Right kidney (tissue), 1 donor: ENCODE measurements at regions not wholly inside any gene's neighbourhood (a gene's known extent, or its start where the extent isn't known, plus 50 kb on each side); places are given as distances from the start of the nearest gene placed in this dataset.

Experiments
- DNase-seq: peaks from one replicate; pipeline ENCODE4 v3.0.0-alpha.2; 2016

GRCh38 chr3:182357928-182358327 is 435.4 kb upstream of the ATP11B start:
- no peak for DNase-seq

GRCh38 chr3:182364323-182364722 is 429.0 kb upstream of the ATP11B start:
- no peak for DNase-seq

- DNase-seq = no peak
Observed at GRCh38 chr3:182364723-182365650, 428.3 kb upstream of the ATP11B start.

GRCh38 chr3:182366746-182367145 is 426.6 kb upstream of the ATP11B start:
- DNase-seq = no peak

DNA sequence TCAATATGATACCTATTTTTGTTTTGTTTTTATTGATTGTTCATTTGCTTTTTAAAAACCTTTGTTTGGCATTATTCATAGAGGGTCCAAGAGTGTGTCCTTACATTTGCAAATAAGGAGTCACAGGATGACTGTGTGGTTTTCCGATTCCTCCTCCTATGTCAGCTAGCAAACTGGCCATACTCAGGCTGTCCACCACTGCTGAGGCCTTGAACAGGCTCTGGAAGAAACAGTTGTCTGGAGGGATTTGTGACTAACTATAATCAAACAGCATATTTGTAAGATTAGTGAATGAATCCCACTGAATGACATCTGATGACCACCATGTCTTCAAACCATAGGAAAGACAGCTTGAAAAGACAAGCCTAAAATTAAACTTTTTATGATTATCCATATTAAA is 423.4 kb upstream of the ATP11B start:
- no peak for DNase-seq

DNA sequence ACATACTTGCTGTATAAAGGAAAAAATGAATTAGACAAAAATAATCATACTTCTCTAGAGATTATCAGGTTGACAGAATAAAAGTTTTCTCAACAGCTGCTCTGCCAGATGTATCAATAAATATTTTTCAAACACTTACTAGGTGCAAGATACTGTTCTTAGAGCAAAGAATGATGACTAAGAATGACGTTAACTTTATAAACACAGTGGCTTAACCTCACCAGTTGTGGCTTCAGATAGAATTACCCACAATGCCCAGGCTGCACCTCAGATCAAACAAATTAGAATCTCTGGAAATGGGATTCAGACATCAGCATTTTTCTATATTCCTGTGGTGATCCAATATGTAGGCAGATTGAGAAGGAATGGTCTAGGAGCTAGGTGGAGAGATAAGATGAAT is 422.4 kb upstream of the ATP11B start:
- no peak for DNase-seq

DNA sequence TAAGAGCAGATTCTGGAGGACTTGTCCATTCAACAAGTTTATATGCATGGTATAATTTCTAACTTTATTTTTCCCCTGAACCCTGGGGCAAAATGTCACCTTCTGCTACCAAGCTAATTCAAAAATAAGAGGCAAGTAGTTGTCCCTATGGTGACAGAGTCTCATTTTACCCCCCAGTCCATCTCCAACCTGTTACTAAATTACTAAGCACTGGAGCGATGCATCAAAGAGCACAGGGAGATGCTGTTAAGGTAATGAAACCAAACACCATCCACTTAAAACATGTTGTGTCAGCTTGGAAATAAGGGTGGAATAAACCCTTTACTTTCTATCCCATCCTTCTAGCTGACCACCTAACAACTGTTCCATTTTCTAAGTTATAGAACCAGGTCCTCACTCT is 417.4 kb upstream of the ATP11B start:
- DNase-seq = no peak

DNA sequence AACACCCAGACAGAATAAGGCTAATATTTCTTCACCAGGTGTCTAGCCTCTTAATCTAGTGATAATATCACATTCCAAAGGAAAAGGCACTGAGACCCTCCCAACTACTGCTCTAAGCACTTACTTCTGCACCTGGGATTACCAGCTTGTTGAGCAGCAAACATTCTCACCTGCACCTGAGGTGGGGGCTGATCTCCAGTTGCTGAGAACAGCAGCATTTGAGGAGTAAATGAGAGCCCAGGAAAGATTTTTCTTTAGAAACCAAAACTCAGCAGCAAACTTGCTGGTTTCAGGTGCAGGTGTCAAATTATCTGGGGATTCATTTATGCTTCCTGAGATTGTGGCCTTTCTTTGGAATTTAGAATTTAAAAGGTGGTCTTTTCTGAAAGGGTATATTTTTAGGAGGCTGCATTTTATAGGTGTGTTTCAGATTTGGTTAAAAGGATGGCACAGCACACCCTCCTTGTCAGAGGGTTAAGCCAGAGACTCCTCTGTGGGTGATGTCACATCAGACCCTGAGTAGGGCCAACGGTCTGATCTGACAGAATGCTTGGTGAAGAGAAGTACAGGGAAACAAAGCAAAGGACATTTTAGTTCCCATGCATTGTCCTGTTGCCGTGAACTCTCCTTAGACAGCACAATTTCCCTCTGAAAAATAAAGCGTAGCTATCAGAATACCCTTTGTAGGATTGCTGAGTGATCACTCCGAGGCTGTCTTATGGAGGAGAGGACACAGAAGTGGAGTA is 411.0 kb upstream of the ATP11B start:
- no peak for DNase-seq

DNA sequence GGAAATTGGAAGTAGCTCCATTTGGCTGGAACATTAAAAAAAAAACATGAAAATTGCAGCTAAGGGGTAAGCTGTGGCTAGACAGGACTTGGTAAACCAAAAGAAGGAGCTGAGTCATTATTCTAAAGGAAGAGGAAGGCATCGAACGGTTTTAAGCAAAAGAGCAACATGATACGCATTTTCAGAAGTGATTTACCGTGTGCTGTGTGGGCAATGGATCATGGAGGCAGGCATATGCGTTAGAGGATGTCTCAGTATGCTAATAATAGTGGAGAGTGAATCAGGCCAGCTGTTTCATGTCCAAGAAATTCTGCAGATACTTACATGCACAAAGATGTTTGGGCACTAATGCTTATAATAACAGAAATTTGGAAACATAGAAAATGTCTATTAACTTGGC is 409.1 kb upstream of the ATP11B start:
- DNase-seq = no peak

DNA sequence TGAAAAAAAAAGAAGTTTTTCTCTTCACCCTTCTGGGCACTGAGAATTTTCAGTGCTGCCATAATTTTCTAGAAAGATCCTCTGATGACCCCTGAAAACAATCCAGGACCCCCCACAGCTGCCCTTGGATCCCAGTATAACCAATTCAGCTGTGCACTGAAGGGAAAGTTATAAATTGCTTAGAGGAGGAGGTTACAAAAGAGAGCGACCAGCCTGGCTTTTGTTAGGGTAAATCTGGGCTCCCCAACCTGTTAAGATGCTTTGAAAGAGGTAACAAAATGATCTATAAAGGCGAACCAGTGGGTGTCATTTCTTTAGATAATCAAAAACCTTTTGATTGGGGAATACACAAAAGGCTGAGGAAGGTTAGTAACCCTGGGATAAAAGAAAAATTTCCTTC is 407.9 kb upstream of the ATP11B start:
- no peak for DNase-seq

GRCh38 chr3:182388506-182388905 is 404.8 kb upstream of the ATP11B start:
- DNase-seq = no peak

DNA sequence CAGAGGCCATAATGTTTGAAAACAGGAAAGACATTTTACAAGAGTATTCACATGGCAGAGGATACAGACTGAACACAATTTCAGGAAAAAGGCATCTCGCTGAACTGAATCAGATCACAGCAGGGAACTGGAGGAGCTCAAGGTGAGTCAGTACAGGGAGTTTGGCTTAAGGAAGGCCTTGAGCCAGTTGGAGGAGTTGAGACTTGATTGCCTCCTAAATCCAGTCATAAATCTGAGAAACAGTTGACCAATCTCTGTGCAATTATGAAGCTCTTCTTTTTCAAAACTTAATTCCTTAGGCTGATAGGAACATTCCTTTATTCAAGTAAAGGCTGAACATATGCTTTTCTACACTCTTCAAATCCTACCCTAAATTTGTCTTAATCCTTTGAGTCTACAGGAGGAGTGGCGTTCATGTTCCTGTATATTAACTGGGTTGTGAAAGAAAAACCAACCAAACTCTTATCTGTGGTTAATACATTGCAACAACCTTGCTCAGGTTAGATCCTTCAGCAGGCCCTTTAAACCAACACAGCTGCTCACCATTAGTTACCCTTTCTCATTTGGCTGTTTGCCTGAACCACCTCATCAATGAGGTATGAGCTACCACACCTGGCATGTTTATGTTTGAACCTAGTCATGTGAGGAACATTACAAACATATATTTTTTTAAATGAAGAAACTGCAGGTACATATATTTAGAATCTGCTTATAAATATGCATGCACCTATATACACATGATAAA is 404.1 kb upstream of the ATP11B start:
- DNase-seq = no peak

DNA sequence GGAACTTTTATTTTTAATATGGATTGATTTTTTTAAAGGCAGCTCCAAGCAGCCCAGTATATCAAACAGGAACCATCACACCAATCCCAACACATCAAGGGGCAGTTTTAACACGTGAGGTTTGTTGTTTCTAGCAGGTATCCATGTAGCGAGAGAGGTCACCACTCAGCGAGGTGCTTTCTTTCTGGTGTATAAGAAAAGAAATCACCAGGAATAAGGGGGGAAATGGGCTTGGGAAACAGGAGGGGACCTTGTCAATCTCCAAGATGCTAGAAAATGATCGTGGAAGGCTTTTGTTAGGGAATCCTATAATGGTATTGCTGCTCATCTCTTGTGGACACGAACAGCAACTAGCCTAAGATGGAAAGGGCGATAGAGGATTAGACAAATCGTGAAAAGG is 402.9 kb upstream of the ATP11B start:
- DNase-seq = no peak

DNA sequence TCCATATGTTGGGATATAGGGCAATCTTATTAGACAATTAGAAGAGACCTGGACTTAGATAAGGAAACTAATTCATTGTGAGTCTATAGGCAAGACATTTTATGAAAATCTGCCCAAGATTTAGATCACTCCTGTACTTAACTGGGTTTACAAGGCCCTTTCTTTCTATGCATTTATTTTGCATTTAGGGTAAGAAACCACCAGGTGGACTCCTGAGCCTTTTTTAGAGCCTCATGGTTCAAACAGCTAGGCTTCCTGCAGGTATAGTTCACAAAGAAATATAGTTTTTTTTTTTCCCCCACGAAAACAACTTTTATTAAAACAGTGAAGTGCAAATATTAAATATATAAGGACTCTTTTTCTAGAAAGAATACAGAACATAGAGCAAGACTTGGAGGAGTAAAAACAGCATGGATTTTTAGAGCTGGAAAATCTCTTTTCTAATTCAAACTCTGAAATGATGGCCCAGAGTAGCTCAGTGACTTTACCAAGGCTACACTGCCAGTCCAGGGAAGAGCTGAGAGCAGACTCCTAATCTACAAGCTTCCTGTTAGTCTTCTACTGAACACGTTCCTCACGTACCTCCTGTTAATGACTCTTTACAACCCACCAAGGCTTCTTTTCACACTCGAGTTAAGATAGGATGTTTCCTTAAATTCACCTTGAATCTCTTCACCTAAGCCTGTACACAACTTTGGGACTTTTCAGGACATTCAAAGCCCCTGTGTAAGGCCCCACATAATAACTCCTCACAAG is 400.9 kb upstream of the ATP11B start:
- no peak for DNase-seq

- DNase-seq = no peak
Observed at GRCh38 chr3:182393151-182393550, 400.2 kb upstream of the ATP11B start.

DNA sequence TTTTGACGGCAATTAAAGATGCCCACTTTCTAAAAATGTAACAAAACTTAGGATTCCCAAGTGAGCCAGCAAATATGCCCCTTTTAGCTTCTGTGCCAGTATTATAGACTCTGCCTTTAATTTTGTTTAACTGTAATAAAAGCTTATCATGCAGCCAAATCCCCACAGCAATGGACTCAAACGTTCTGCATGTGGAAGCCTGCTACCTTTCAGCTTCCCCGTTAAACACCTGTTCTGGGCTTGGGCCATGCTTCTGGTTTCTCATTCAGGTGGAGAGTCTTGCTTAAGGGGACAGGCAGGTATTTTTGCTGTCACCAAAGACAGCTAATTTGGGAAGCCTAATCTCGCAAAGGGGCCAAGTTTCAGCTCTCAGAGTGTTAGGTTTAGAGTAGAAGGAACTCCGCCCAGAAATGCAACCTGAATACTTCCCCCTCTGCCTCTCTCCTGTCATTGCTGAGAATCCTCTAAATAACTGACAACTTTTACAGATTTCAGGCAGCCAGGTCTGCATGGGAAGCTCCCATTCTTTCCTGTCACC is 399.4 kb upstream of the ATP11B start:
- no peak for DNase-seq

DNA sequence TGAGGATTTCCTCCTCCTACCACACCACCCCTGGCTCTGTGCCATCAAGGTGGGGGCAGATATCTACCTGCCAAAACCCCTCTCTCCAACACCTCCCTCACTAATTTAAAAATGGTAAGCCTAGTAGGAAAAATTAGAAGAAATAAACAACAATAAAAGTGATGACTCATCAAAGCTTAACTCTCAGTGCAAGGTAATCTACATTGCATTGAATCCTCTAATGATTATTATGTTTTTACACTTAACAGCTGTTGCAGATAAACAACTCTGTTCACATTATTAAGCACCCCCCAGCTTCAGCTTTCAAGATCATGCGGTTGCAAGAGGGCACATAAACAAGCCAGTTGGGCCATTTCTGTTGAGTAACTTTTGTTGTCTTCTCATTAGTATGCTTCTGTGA is 396.1 kb upstream of the ATP11B start:
- no peak for DNase-seq

GRCh38 chr3:182399978-182400737 is 393.1 kb upstream of the ATP11B start:
- no peak for DNase-seq

DNA sequence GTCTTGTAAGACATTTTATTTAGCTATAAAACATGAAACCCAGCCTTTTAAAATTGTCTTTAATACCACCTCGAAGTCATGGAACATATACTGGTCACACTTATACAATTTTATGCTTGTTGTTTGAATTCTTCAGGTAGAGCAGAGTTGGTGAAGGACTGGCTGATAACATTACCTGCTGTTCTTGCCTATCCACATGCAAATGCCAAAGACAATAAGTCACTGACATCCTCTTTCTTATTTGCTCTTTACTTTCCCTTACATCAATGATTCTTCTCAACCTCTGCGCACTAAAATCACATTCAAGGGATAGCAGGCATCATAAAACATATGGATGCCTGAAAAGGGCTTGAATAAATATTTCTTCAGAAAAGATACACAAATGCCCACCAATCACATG is 392.5 kb upstream of the ATP11B start:
- DNase-seq = no peak

- no peak for DNase-seq
Observed at GRCh38 chr3:182404031-182404430, 389.3 kb upstream of the ATP11B start.

DNA sequence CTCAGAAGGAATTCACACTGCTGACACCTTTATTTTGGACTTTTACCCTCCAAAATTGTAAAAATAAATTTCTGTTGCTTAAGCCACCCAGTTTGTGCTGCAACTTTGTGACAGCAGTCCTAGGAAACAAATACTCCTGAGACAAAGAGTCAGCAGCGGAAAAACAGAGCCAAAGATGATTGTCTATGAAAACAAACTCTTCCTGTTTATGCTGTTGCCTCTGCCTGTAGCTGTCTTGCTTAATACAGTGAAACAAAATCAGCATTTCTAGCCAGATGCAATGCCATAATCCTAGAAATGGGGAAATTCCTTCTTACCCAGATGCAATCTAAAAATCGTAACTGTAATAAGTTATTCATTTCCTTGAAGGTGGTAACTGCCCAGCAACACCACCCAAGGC is 387.5 kb upstream of the ATP11B start:
- DNase-seq = no peak
